Neural cell (in vitro differentiated cells): ENCODE measurements at regions not wholly inside any gene's neighbourhood (a gene's known extent, or its start where the extent isn't known, plus 50 kb on each side); places are given as distances from the start of the nearest gene placed in this dataset.

Experiments used
- CTCF ChIP-seq: fragments of 450-650 bp; IDR thresholded peaks from 2 replicates; pipeline ENCODE4 v1.5.1; 2014; ENCODE audit warnings: antibody characterized with exemption, mild to moderate bottlenecking, moderate library complexity; ENCODE audit not compliant: poor library complexity, severe bottlenecking
- EP300 ChIP-seq: fragments of 450-650 bp; conservative IDR thresholded peaks from 2 replicates; pipeline ENCODE4 v1.6.1; 2014; ENCODE audit warnings: antibody characterized with exemption, mild to moderate bottlenecking, moderate library complexity; ENCODE audit not compliant: poor library complexity, severe bottlenecking
- POLR2AphosphoS5 ChIP-seq: IDR thresholded peaks from 2 replicates; pipeline ENCODE4 v1.6.1; 2012
- REST ChIP-seq: IDR thresholded peaks from 2 replicates; pipeline ENCODE4 v1.6.1; 2012; ENCODE audit warnings: borderline replicate concordance

GRCh38 chr4:32374206-32374605, 1654.0 kb downstream of the PCDH7 start:
- TF ChIP-seq CTCF = no peak
- no peak for TF ChIP-seq EP300
- no peak for TF ChIP-seq REST
- no peak for TF ChIP-seq POLR2AphosphoS5
